GM19240 (cell line): ENCODE measurements at regions not wholly inside any gene's neighbourhood (a gene's known extent, or its start where the extent isn't known, plus 50 kb on each side); places are given as distances from the start of the nearest gene placed in this dataset.

Source experiments
- DNase-seq: peaks from one replicate; pipeline ENCODE4 v3.0.0; 2011; ENCODE audit warnings: low spot score; ENCODE audit not compliant: insufficient read length

DNA sequence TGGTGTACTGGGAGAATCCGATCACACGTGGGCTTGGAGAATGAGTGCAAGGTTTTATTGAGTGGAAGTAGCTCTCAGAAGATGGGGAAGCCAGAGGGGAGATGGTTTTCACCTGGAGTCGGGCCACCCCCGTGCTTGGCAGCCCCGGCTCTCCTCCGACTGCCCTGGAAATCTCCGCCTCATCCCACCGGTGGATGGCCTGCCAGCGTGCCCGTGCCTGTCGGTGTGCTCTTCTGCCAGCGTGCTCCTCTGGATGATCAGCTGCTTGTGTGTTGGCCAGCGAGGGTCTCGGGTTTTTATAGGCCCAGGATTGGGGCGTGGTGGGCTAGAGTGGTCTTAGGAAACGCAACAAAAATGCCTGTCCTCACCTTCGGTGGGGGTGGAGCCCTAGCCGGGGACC, 368.0 kb downstream of the FAT4 start:
- no peak for DNase-seq

DNA sequence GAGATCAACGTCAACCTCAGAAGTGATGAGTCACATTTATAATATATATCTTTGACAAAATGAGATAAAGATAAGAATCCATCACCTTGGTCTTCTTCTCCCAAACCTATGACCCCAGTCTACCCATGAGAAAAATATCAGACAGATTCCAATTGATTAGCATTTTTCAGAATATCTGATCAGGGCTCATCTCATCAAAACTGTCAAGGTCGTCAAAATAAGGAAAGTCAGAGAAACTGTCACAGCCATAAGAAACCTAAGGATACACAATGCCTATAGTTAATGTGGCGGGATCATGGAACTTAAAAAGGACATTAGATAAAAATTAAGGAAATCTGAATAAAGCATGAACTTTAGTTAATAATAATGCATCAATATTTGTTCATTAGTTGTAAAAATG, 374.1 kb downstream of the FAT4 start:
- DNase-seq: no peak

DNA sequence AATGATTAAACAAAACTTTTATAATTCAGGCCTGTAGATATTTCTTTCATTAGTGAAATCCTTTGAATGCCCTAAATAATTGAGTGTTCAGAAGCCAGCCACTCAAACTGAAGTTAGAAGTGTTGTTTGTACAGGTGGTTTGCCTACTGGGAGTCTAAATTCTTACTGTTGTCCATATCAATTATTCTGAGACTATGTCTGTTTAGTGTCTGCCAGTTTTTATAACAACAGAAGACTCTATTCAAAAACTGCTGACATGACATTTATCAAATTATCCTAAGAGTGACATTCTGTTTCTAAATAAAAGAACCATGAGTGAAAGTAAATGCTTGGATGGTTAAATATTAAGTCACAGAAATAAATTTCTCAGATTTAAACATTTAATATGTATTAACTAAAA, 375.1 kb downstream of the FAT4 start:
- no peak for DNase-seq

DNA sequence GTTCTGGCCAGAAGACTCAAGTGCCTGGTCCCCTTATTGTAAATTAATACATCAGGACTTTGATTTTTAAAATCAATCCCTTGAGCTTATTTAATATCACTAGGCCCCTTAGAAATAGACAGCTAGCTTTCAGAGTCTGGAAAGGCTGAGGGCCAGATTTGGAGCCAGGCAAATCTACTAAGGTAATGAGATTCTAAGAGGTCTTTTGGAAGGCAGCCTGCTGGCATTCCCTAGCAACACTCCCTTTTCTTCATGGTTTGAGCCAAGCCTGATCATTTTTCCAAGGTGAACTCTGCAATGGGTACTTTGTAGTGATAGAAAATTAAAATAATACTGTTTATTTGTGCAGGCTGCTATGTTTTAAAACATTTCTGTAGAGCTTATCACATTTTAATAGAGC, 378.5 kb downstream of the FAT4 start:
- no peak for DNase-seq

DNA sequence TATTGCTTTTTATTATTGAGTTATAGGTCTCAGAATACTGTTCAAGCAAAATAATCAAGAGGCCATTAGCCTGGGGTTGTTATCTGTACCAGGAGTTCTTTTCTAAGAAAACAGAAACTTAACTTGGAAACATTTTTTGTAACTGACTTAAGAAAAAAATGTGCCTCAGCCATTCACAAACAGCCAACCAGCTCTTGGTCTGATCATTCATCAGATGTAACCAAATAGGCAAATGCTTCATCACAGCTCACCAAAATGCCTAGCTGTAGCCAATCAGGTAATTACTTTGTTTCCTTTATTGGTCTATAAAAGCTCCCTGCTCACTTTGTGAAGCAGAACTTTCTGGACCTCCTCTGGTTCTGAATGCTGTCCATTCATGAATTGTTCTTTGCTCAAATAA, 387.7 kb downstream of the FAT4 start:
- no peak for DNase-seq

DNA sequence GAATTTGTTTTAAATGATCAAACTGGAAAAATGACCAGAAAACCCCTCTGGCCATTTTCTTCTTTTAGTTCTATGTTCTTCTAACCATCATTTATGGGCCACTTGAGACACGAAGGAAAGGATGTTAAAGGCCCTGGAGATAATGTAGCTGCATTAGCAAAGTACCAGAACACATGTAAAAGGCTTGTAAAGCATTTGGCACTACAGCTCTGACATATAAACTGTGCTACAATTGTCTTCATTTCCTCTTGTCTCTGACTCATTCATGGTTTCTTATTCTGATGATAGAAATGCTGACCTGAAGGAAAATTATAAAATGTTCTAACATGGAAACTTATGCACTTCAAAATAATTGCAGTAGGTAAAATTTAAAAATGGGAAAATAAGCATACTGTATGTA, 388.7 kb downstream of the FAT4 start:
- DNase-seq: no peak

DNA sequence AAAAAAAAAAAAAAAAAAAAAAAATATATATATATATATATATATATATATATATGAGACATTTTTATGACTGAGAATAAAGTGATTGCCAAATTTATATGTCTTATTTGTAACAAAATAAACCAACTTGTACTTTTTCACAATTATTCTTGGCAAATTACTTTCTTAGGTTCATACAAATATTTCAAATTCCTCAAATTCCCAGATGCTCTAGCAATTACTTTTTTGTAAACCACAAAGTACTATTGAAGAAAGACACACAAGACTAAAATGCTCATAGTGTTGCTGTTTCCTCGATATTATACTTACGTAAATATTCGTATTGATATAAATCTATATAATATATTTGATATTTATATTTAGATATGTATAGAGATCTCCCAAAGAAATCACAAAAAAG, 390.0 kb downstream of the FAT4 start:
- no peak for DNase-seq

DNA sequence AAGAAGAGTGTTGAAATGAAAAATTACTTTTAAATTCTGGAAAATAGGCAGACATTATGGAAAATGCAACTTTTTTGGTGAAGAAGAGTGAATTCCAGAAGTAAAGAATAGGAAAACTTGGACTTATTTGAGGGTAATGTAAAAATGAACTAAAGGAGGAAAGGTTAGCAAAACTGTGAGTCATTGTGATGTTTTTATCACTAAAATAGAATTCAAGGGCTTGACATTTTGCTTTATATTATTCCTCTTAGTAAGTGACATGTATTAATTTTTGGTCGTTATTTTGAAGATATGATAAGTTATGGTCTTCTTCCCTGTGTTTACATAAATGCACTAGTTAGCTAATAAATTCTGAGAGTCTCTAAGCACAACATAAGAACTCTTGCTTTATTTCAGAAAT, 390.9 kb downstream of the FAT4 start:
- DNase-seq: no peak

DNA sequence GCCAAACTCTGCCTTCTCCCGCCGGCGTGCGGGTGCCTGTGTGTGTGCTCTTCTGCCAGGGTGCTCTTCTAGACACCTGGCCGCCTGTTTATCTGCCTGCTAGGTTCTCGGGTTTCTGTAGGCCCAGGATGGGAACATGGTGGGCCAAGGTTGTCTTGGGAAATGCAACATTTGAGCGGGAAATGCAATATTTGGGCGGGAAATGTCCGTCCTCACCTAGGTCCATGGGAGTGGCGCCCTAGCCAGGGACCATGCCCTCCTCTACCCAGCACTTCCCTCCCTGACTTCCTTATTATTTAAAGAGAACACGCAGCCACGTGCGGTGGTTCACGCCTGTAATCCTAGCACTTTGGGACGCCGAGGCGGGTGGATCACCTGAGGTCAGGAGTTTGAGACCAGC, 392.6 kb downstream of the FAT4 start:
- no peak for DNase-seq

DNA sequence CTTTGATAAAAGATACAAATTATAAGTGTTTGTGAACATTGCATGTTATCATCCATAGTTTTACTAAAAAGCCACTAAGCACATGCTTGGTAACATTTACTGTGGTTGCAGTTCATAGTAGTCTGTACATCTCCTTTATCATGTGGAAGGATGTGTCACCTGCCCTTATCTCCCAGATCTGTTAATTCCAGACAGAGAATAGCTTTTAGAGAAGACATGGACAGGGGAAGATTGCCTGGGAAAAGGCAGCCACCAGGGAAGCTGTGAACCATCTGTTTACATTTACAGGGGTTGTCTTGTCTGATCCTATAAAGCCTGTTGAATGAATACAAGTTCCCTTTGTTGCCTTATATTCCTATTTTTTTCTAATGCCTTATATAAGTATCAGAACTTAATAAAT, 396.0 kb downstream of the FAT4 start:
- DNase-seq: no peak

DNA sequence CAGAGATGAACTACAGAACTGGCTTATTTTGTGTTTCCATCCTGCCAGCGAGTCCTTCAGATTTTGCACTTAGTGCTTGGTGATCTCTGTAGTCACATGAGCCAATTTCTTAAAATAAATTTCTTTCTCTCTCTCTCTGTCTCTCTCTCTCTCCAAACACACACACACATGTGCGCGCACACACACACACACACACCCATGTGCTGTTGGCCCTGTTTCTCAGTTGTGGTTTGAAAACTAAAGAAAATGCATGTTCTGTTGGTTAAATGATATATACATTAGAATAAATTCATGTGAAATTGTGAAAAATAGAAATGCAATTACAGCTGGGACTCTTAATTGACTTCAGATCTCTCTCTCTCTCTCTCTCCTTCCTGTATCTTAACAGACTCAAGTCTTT, 399.3 kb downstream of the FAT4 start:
- no peak for DNase-seq

DNA sequence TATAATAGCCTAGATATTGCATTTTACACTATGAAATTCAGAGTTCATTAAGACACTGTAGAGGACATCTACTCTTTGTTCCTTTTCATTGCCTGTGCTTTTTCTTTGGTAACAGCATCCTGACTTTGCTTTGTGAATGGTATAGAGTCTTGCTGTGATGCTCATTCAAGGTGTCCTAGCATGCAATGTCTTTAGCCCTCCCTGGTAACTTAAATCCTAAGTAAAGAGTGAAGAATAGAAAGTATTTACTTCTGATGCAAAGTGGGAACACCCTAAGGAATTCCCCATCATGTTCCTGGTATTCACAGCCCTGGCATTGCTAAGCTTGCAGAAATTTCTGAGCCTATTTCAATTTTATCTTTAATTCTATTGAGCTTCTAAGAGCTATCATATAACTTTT, 400.1 kb downstream of the FAT4 start:
- no peak for DNase-seq

DNA sequence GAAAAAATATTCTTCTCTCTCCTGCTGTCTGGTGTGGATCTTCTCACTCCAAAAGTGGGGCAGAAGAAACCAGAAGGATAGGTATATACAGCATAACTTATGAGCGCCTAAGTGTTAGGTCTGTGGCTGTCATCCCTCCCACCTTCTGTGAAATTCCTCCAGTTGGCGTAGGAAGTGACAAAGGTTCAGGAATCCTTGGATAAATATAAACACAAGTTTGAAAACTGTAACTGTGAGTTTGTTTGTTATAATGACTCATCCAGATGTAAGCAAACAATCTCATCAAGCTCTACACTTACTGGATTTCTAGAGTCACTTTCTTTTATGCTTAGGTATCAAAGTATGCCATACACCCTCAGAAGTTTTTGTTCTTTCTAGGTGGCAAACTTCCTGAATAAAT, 405.2 kb downstream of the FAT4 start:
- DNase-seq: no peak

DNA sequence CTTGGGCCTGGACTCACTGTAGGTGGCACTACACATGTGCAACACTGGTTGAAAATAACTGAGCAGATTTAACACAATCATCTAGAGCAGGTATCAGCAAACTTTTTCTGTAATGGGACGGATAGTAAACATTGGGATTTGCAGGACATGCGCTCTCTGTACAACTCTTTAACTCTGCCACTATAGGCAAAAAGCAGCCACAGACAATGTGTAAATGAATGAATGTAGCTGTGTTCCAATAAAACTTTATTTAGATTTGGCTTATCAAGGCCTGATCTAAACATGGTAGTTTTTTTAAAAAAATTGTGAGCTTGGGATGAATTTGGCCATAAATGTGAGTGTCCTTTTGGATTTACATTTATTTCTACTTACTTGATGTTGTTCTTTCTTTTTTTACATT, 407.3 kb downstream of the FAT4 start:
- DNase-seq: no peak

DNA sequence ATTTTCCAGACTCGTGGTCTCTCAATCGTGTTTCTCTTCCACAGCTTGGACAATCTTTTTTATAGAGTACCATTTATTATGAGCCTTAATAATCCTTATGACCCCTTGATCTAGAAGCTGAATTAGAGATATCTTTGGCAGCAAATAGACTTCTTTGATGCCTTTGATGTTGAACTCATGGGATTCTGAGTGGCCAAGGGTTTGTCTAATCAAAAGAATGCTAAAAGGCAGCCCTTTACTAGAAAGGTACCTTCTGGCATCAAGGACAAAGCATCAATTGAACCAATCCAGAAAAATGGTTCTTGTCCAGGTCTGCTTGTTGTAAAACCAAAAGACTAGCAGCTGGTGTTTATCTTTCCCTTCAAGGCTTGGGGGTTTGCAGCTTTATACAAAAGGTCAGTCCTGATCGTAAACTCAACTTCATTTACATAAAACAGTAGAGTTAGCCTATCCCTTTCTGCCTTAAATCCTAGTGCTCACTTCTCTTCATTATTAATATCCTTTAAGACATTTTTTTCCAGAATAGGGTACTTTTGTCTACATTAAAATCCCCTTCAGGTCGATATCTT, 411.3 kb downstream of the FAT4 start:
- DNase-seq: no peak

DNA sequence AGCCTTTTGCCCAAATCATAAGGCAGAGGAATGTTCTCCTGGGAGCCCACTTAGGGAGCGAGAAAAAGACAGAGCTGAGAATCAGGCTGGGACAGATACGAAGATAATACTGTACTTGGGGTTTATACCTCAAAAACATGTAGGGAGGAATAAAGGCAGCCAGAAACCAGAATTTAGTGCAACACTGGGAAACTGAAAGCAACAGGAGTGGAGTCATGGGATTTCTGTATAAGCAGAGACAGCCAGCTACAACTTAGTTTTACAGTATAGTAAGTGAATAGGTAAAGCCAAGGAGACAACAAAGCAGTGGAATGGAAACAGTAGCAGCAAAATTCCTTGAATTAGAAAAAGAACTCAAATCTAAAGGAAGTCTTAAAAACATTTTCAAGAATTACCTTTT, 413.2 kb downstream of the FAT4 start:
- no peak for DNase-seq

DNA sequence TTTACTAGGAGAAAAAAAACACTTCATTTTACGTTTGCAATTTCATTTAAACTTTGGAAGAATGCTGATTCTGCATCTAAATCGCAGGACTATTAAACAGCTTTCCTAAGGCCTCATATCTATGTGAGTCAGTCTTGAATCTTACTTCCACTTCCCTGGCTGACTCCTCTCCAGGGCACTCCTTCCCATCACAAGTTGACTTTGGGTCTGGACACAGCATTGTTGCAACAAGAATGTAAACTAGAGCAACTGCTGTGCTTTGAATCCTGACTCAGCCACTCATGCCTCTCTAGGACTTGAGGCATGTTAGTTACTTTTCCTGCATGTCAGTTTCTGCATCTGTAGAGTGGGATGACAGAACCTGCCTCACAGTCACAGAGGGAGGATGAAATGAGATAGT, 413.8 kb downstream of the FAT4 start:
- DNase-seq: no peak

DNA sequence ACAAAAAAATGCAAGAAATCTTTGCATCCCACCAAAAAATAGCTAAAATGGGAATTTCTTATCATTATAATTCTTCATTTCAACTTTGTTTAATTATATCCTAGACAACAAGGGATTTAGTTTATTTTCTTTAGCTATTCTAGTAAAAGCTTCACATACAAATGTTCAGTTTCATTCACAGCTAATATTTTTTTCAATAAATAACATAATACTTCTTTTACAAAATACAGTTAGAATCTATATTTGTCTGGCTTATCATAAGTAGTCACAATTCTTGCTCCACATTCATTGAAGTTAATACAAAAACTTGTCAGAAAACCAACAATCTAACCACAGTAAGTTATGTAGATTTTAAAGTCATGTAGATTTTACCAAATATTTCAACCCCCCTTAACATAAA, 414.4 kb downstream of the FAT4 start:
- no peak for DNase-seq

DNA sequence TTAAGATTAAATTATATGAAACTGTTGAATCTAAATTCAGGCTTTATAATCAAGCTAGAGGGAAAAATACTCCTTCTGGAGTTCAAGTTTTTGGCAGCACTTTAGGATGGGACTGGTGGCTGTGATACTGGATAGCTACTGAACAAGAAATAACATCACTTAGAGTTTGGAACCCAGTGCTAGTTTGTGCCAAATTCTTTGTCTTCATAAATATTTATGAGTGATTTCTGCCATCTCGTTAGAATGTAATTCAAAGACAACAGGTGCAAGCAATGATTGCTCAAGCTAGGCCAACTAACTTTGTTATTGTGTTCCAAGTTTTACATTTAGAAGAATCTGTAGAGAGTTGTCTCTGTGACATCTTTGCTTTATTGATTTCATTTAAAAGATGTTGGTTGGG, 417.9 kb downstream of the FAT4 start:
- no peak for DNase-seq

DNA sequence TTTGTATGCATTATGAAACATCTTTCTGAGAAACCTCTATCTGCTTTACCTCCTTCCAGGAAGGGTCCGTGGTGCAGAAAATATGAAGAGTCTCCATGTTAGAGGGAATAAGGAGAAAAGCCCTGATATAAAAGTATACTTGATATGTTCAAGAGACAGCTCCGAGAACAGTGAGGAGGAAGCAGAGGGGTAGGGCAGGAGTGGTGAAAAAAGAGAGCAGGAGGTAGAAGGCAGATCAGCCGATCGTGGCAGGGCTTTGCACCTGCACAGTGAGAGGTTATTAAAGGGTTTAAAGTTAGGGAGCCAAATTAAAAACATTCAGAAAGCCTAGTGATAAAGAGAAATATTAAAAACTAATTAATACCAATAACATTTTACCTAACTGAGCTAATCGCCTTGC, 419.7 kb downstream of the FAT4 start:
- no peak for DNase-seq

DNA sequence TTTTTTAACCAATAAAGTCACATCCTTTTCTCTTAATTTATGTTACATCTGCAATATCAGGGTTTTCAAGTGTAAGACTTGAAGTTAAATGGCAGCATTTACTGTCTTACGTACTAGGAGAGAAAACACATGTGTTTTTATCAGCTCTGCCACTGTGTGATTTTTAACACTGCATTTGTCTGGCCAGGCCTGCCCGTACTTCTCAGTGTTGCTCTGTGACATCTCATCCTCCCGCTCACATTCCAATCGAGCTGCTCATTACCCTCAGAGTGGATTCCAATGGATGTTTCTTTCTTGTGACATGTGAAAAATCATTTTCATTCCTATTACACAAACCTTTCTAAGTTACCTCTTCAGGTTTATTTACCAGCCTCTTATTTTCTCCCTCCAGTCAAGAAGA, 420.3 kb downstream of the FAT4 start:
- DNase-seq: no peak

DNA sequence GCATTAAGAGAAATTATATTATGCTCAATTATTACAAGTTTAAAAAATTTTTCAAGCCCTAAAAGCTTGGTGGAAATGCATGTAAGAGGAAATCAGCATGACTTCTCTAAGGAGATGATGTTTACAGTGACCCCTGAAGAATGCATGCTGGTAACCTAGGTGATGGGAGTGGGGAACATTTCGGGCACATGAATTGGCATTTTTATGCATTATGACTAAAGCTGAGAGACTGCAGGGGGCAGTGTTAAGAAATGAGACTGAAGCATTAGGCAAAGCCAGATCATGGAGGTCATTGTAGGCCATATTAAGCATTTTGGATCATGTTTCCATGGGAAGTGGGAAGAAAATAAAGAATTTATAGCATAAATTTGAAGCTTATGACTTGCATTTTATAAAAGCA, 421.3 kb downstream of the FAT4 start:
- DNase-seq: no peak

DNA sequence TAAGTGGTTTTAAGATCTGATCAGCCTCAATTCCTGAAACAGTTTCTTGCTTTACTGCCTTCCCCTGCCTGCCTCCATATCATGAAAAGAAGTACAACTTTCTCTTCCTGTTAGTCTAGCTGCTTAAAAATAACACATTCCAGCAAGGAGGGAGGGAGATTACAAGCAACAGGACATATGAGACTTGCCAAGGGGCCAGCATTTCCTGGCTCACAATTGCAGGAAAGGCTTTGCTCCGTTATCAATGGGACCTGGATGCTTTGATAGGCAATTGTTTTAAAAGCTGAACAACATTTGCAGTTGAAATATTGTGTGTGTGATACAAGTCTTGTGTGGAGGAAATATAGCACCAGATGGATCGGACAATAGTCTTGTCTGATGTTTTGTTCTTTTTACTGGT, 425.0 kb downstream of the FAT4 start:
- no peak for DNase-seq

DNA sequence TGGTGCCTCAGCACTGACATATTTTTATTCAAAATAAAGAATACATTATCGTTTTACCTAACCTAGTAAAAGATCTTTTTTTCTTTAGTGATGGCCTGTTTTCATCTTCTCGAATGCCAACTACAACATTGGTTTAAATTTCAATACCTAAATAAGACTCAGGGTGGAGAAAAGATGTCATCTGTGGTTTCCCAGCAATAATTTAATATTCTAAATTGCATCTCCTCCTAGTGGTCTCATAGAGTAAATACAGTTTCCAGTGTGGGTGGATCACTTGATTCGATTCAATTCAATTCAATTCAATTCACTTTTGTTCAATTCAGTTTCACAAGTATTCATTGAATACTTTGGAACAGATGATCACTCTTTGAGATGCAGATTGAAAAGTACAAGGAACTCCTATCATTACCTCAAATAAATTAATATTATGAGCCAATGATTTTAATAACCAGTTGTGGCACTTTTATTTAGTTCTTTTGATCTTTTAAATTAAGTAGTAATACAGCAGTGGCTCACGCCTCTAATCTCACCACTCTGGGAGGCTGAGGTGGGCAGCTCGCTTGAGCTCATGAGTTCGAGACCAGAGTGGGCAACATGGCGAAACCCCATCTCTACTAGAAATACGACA, 427.2 kb downstream of the FAT4 start:
- DNase-seq: no peak
